GM12865 (cell line): ENCODE measurements at regions not wholly inside any gene's neighbourhood (a gene's known extent, or its start where the extent isn't known, plus 50 kb on each side); places are given as distances from the start of the nearest gene placed in this dataset.

Experiments used
- DNase-seq: peaks from one replicate; pipeline ENCODE4 v3.0.0; 2010; ENCODE audit warnings: low read depth
- H3K4me3 ChIP-seq: 2 replicates; pipeline ENCODE4 v1.5.1; 2011; ENCODE audit warnings: mild to moderate bottlenecking, low read depth, low read length, control low read depth
- CTCF ChIP-seq: IDR thresholded peaks from 2 replicates; pipeline ENCODE4 v1.5.1; 2011; ENCODE audit warnings: low read length, control low read depth, low read depth, inconsistent platforms; ENCODE audit not compliant: insufficient read depth; ENCODE audit errors: missing control alignments

GRCh38 chr1:218633238-218633988 is 288.3 kb downstream of the TGFB2 start:
- no peak overlapping the region for H3K4me3 ChIP-seq
- no peak for TF ChIP-seq CTCF
- DNase-seq, result no peak

- TF ChIP-seq CTCF, result no peak
- DNase-seq, result no peak
- no peak overlapping the region for H3K4me3 ChIP-seq
These were observed 289.1 kb downstream of the TGFB2 start for GRCh38 chr1:218634212-218634611.

- no peak for TF ChIP-seq CTCF
- H3K4me3 ChIP-seq, result no peak overlapping the region
- DNase-seq, result no peak
These were observed 291.4 kb downstream of the TGFB2 start for GRCh38 chr1:218636548-218636947.

- H3K4me3 ChIP-seq, result no peak overlapping the region
- TF ChIP-seq CTCF, result no peak
- no peak for DNase-seq
These were observed 295.0 kb downstream of the TGFB2 start for GRCh38 chr1:218640173-218640572.

- DNase-seq, result no peak
- no peak overlapping the region for H3K4me3 ChIP-seq
- TF ChIP-seq CTCF, result no peak
These were observed 297.2 kb downstream of the TGFB2 start for GRCh38 chr1:218642033-218642948.

GRCh38 chr1:218643281-218643680 is 298.1 kb downstream of the TGFB2 start:
- no peak for DNase-seq
- no peak overlapping the region for H3K4me3 ChIP-seq
- TF ChIP-seq CTCF, result no peak
